B cell (primary cell): ENCODE measurements at regions not wholly inside any gene's neighbourhood (a gene's known extent, or its start where the extent isn't known, plus 50 kb on each side); places are given as distances from the start of the nearest gene placed in this dataset.

Experiments
- ATAC-seq: fragments of 200-7000 bp; cut with Tn5 transposase; one replicate; pipeline ENCODE4 v1.10.0; 2021; ENCODE audit warnings: low read depth, mild to moderate bottlenecking, moderate number of reproducible peaks, moderate library complexity
- CTCF ChIA-PET: fragments of 350-600 bp; sonication (Branson Sonifier 250); formaldehyde crosslinking; loops from one replicate; lab custom pipeline; 2021; ENCODE audit warnings: antibody characterized with exemption, inconsistent platforms; lab: Charles Lee
- POLR2A ChIA-PET: fragments of 350-600 bp; sonication (Branson Sonifier 250); formaldehyde crosslinking; loops from one replicate; lab custom pipeline; 2021; ENCODE audit warnings: antibody characterized with exemption; lab: Charles Lee
- DNase-seq: peaks from one replicate; pipeline ENCODE4 v3.0.0; 2013
- H2AFZ ChIP-seq: 2 replicates; pipeline ENCODE4 v1.6.1; 2012; ENCODE audit warnings: mild to moderate bottlenecking, low read depth, low read length; ENCODE audit not compliant: insufficient read depth, poor library complexity, severe bottlenecking
- H3K27ac ChIP-seq, 2 donors: 1 replicate in 1 of 2; 2 replicates in 1 of 2; pipeline ENCODE4 v1.5.1; 2012 to 2013; ENCODE audit warnings: low read length in 2 of 2, mild to moderate bottlenecking in 2 of 2, moderate library complexity in 1 of 2
- H3K27me3 ChIP-seq, 4 experiments: fragments of 200-600 bp in 1 of 4; sonication (generic) in 1 of 4; replicated peaks in 1 of 4; 1 replicate in 2 of 4; 2 replicates in 2 of 4; pipeline versions ENCODE4 v1.6.1 to v1.7.0; 2013 to 2016; ENCODE audit warnings: low read length in 3 of 4, mild to moderate bottlenecking in 2 of 4, mixed read lengths in 1 of 4, moderate library complexity in 1 of 4; ENCODE audit not compliant: insufficient read depth in 4 of 4, control insufficient read depth in 3 of 4; ENCODE audit errors: control extremely low read depth in 1 of 4
- H3K36me3 ChIP-seq, 2 experiments: replicated peaks in 1 of 2; 1 replicate in 1 of 2; 2 replicates in 1 of 2; pipeline versions ENCODE4 v1.6.1 to v1.7.1; 2013; ENCODE audit warnings: low read length in 1 of 2; ENCODE audit not compliant: insufficient read depth in 2 of 2, control insufficient read depth in 1 of 2; ENCODE audit errors: control extremely low read depth in 1 of 2, extremely low read depth in 1 of 2
- H3K4me1 ChIP-seq, 2 donors: fragments of 200-600 bp in 1 of 2; sonication (generic) in 1 of 2; 1 replicate in 1 of 2; 2 replicates in 1 of 2; pipeline versions ENCODE4 v1.5.1 to v1.6.1; 2013 to 2017; ENCODE audit warnings: low read length in 2 of 2; ENCODE audit not compliant: control insufficient read depth in 2 of 2, insufficient read depth in 2 of 2
- H3K4me2 ChIP-seq: replicated peaks from 2 replicates; pipeline ENCODE3; 2012; ENCODE audit warnings: mild to moderate bottlenecking, low read depth, low read length; ENCODE audit not compliant: poor library complexity, severe bottlenecking
- H3K4me3 ChIP-seq, 5 experiments: fragments of 200-600 bp in 1 of 5; sonication (generic) in 1 of 5; 1 replicate in 3 of 5; 2 replicates in 2 of 5; pipeline versions ENCODE4 v1.5.1 to v1.7.0; 2011 to 2016; ENCODE audit warnings: low read length in 4 of 5, mild to moderate bottlenecking in 4 of 5, low read depth in 2 of 5, control low read depth in 1 of 5, moderate library complexity in 1 of 5; ENCODE audit not compliant: insufficient read depth in 1 of 5; ENCODE audit errors: control extremely low read depth in 1 of 5, extremely low read depth in 1 of 5
- H3K79me2 ChIP-seq: fragments of 200-600 bp; sonication (generic); one replicate; pipeline ENCODE4 v1.6.0; 2016; ENCODE audit warnings: low read length; ENCODE audit not compliant: control insufficient read depth, insufficient read depth
- H3K9ac ChIP-seq: fragments of 200-600 bp; sonication (generic); 2 replicates; pipeline ENCODE4 v1.6.1; 2017; ENCODE audit warnings: mild to moderate bottlenecking, low read length, moderate library complexity
- H3K9me3 ChIP-seq, 3 donors: one replicate each; pipeline versions ENCODE4 v1.6.1 to v1.7.1; 2013; ENCODE audit warnings: low read length in 2 of 3; ENCODE audit not compliant: control insufficient read depth in 2 of 3, insufficient read depth in 1 of 3; ENCODE audit errors: control extremely low read depth in 1 of 3
- H4K20me1 ChIP-seq: 2 replicates; pipeline ENCODE4 v1.6.0; 2012; ENCODE audit warnings: mild to moderate bottlenecking, low read length; ENCODE audit not compliant: insufficient read depth, control insufficient read depth, poor library complexity, severe bottlenecking
- H3K27ac Mint-ChIP-seq: one replicate; pipeline ENCODE4 v1.8.0; 2021; ENCODE audit warnings: mixed read lengths
- H3K27me3 Mint-ChIP-seq: one replicate; pipeline ENCODE4 v1.8.0; 2021; ENCODE audit warnings: mixed read lengths
- H3K4me1 Mint-ChIP-seq: one replicate; pipeline ENCODE4 v1.8.0; 2021; ENCODE audit warnings: mixed read lengths
- H3K4me3 Mint-ChIP-seq: one replicate; pipeline ENCODE4 v1.8.0; 2021; ENCODE audit warnings: mixed read lengths
- H3K9me3 Mint-ChIP-seq: one replicate; pipeline ENCODE4 v1.8.0; 2022; ENCODE audit warnings: mixed read lengths; ENCODE audit not compliant: insufficient read depth
- EZH2 ChIP-seq: IDR thresholded peaks from 2 replicates; pipeline ENCODE4 v1.6.1; 2012; ENCODE audit warnings: borderline replicate concordance, low read depth, mild to moderate bottlenecking, moderate library complexity, low read length; ENCODE audit not compliant: insufficient read depth, poor library complexity, severe bottlenecking
- WGBS: methylation state at CpG from one replicate; pipeline ENCODE4 v1.1.5; 2013; ENCODE audit warnings: missing lambda C conversion rate; ENCODE audit not compliant: insufficient coverage; 5-methylcytosine and 5-hydroxymethylcytosine counted together
- intact Hi-C: fragments of 100-400 bp; cut with micrococcal nuclease; formaldehyde crosslinking; loops from one replicate; pipeline ENCODE4 v1.10.0; 2022
- TF ChIP-seq, protein P1 (sequence below): fragments of 200-600 bp; IDR thresholded peaks from one replicate; pipeline ENCODE4 v1.8.0; 2022; ENCODE audit warnings: antibody characterized with exemption, mild to moderate bottlenecking

DNA sequence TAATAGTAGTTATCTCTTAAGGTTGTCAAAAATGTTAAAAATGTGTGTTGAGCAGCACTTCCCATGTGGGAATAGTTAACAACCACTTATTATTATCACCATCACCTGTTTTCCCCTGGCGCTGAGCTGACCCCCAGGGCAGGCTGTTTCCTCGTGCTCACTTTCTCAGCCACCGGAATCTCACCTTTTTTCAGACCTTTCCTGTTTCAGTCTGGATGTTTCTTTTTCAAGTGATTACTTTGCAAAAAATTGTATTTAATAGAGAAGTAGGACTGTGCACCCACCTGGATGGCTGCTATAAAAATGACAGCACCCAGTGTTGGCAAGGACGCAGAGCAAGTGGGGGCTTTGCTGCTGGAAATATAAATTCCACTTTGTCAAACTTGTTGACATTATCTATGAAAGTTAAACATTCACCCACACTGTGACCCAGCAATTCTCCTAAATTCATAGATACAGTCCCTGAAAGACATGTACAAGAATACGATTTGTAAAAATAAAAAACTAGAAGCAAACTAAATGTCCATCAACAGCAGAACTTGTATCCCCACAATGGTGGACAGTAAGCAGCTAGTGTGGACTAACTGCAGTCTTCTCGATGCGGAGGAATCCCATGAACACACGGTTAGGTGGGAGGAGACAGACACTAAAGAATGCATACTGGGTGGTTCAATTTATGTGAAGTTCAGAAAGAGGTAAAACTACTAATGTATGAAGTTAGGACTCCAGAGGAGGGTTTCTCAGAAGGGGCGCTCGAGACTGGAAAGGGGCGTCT is 66.5 kb downstream of the SOWAHC start:
- no peaks in the 10 kb centered on the region for H4K20me1 ChIP-seq
- no peak overlapping the region for H2AFZ ChIP-seq
- H3K4me3 Mint-ChIP-seq, result no peak overlapping the region
- no peaks in the 10 kb centered on the region for H3K36me3 ChIP-seq
- H3K9ac ChIP-seq, result no peak overlapping the region
- H3K27me3 Mint-ChIP-seq, result peaks cover 4% of the 10 kb centered on the region
- H3K9me3 Mint-ChIP-seq, result no peaks in the 10 kb centered on the region
- H3K4me1 ChIP-seq, result no peaks in the 10 kb centered on the region
- POLR2A ChIA-PET, result no interaction called here
- DNase-seq (no peak), ATAC-seq (no peak)
- CTCF ChIA-PET, result no interaction called here
- no peaks in the 10 kb centered on the region for H3K9me3 ChIP-seq
- no peak overlapping the region for H3K27ac Mint-ChIP-seq
- no peaks in the 10 kb centered on the region for H3K4me1 Mint-ChIP-seq
- no peak overlapping the region for H3K4me2 ChIP-seq
- H3K27ac ChIP-seq, result no peak overlapping the region
- no peaks in the 10 kb centered on the region for H3K27me3 ChIP-seq
- WGBS, result 81% methylated on average over 5 of the region's 11 CpGs
- TF ChIP-seq, protein P1, sequence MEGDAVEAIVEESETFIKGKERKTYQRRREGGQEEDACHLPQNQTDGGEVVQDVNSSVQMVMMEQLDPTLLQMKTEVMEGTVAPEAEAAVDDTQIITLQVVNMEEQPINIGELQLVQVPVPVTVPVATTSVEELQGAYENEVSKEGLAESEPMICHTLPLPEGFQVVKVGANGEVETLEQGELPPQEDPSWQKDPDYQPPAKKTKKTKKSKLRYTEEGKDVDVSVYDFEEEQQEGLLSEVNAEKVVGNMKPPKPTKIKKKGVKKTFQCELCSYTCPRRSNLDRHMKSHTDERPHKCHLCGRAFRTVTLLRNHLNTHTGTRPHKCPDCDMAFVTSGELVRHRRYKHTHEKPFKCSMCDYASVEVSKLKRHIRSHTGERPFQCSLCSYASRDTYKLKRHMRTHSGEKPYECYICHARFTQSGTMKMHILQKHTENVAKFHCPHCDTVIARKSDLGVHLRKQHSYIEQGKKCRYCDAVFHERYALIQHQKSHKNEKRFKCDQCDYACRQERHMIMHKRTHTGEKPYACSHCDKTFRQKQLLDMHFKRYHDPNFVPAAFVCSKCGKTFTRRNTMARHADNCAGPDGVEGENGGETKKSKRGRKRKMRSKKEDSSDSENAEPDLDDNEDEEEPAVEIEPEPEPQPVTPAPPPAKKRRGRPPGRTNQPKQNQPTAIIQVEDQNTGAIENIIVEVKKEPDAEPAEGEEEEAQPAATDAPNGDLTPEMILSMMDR, result no peak
- TF ChIP-seq EZH2, result no peak
- no peak overlapping the region for H3K4me3 ChIP-seq
- intact Hi-C loops, result no loop called here
- no peaks in the 10 kb centered on the region for H3K79me2 ChIP-seq

DNA sequence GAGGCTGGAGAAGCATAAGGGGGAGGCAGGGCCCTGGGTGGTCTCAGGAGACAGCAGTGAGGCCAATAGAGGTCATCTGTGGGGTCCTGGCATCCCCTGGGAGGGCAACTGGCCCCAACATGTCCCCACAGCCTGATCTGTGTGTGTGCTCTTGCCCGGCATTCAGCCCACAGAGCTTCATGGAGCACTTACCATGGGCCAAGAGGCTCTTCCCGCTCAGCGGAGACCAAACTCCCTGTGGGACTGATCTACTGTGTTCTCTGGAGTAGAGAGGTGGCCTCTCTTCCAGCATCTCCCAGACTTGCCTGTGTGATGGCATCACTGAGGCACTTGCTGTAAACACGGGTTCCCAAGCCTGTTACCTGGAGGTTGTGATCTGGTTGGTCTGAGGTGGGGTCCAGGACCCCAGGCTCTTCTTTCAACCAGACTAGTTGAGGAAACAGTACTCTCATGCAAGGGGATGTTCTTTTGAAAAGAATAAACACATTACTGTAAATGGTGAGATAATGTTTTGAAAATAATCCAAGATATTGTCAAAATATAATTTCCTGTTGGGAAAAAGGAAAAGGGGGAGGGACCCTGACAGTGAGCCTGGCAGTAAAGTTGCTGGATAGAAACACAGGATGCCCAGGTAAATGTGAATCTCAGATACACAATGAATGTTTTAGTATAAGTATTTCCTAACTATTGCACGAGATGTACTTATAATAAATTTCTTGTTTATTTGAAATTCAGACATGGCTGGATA is 67.6 kb downstream of the SOWAHC start:
- POLR2A ChIA-PET, result no interaction called here
- no peak overlapping the region for H3K4me3 Mint-ChIP-seq
- DNase-seq (no peak), ATAC-seq (no peak)
- peaks cover 4% of the 10 kb centered on the region for H3K27me3 Mint-ChIP-seq
- Histone ChIP-seq H3K9ac (no peak overlapping the region), H3K36me3 (no peaks in the 10 kb centered on the region), H3K79me2 (no peaks in the 10 kb centered on the region), H3K9me3 (no peaks in the 10 kb centered on the region), H3K4me2 (no peak overlapping the region), H3K4me1 (no peaks in the 10 kb centered on the region), H3K27ac (no peak overlapping the region), H3K27me3 (no peaks in the 10 kb centered on the region), H2AFZ (no peak overlapping the region), H4K20me1 (no peaks in the 10 kb centered on the region), H3K4me3 (no peak overlapping the region)
- H3K9me3 Mint-ChIP-seq, result no peaks in the 10 kb centered on the region
- intact Hi-C loops, result no loop called here
- CTCF ChIA-PET, result no interaction called here
- no peak for TF ChIP-seq EZH2
- TF ChIP-seq, protein P1, result no peak
- no peaks in the 10 kb centered on the region for H3K4me1 Mint-ChIP-seq
- no peak overlapping the region for H3K27ac Mint-ChIP-seq
- no CpG with 5 or more reads among the region's 5 CpGs for WGBS
